WTC11 (cell line): ENCODE measurements at regions not wholly inside any gene's neighbourhood (a gene's known extent, or its start where the extent isn't known, plus 50 kb on each side); places are given as distances from the start of the nearest gene placed in this dataset.

ENCODE experiments used
- ATAC-seq: fragments of 200-7000 bp; cut with Tn5 transposase; 2 replicates; pipeline ENCODE4 v1.10.0; 2021; ENCODE audit warnings: mild to moderate bottlenecking, moderate library complexity
- CTCF ChIA-PET: fragments of 300-600 bp; sonication (Branson Sonifier 250); formaldehyde crosslinking; loops from one replicate; lab custom pipeline; 2021; ENCODE audit warnings: antibody characterized with exemption; lab: Charles Lee
- POLR2A ChIA-PET: fragments of 350-600 bp; sonication (Branson Sonifier 250); formaldehyde crosslinking; loops from one replicate; lab custom pipeline; 2021; ENCODE audit warnings: antibody characterized with exemption; lab: Charles Lee
- DNase-seq: peaks from one replicate; pipeline ENCODE4 v3.0.0; 2021; ENCODE audit warnings: low spot score
- H3K27ac Mint-ChIP-seq: 2 replicates; pipeline ENCODE4 v1.8.0; 2021; ENCODE audit warnings: mixed read lengths
- H3K27me3 Mint-ChIP-seq: 2 replicates; pipeline ENCODE4 v1.8.0; 2021; ENCODE audit warnings: low read depth, mild to moderate bottlenecking, moderate library complexity, mixed read lengths
- H3K36me3 Mint-ChIP-seq: 2 replicates; pipeline ENCODE4 v1.8.0; 2021; ENCODE audit warnings: mixed read lengths
- H3K4me1 Mint-ChIP-seq: 2 replicates; pipeline ENCODE4 v1.8.0; 2022; ENCODE audit warnings: mixed read lengths
- H3K4me3 Mint-ChIP-seq: 2 replicates; pipeline ENCODE4 v1.8.0; 2021; ENCODE audit warnings: mild to moderate bottlenecking, moderate library complexity, mixed read lengths
- H3K9me3 Mint-ChIP-seq: 2 replicates; pipeline ENCODE4 v1.8.0; 2021; ENCODE audit warnings: mixed read lengths
- ATF2 ChIP-seq: sonication (generic); formaldehyde crosslinking; IDR thresholded peaks from 2 replicates; pipeline ENCODE4 v1.8.1; 2022; ENCODE audit warnings: low read depth, missing genetic modification reagents, borderline replicate concordance
- CREB1 ChIP-seq: sonication (generic); formaldehyde crosslinking; IDR thresholded peaks from 2 replicates; pipeline ENCODE4 v1.8.0; 2023; ENCODE audit warnings: mild to moderate bottlenecking, missing genetic modification reagents
- ERG ChIP-seq: fragments of 250-450 bp; sonication (Bioruptor Pico); IDR thresholded peaks from 2 replicates; pipeline ENCODE4 v1.8.0; 2021; ENCODE audit warnings: mild to moderate bottlenecking
- ETV6 ChIP-seq: sonication (generic); formaldehyde crosslinking; IDR thresholded peaks from 2 replicates; pipeline ENCODE4 v1.8.1; 2022; ENCODE audit warnings: mild to moderate bottlenecking, missing genetic modification reagents
- FOXJ3 ChIP-seq: sonication (generic); formaldehyde crosslinking; IDR thresholded peaks from 2 replicates; pipeline ENCODE4 v1.9.0; 2021; ENCODE audit warnings: missing genetic modification reagents, mild to moderate bottlenecking, borderline replicate concordance
- GRHL2 ChIP-seq: fragments of 250-450 bp; sonication (Bioruptor Pico); IDR thresholded peaks from 2 replicates; pipeline ENCODE4 v1.8.0; 2022; ENCODE audit warnings: mild to moderate bottlenecking, moderate library complexity; ENCODE audit not compliant: insufficient replicate concordance, severe bottlenecking
- JAZF1 ChIP-seq: fragments of 250-450 bp; sonication (Bioruptor Pico); IDR thresholded peaks from 2 replicates; pipeline ENCODE4 v1.9.0; 2021; ENCODE audit warnings: moderate library complexity, mild to moderate bottlenecking, inconsistent platforms
- JUN ChIP-seq: sonication (generic); formaldehyde crosslinking; IDR thresholded peaks from 2 replicates; pipeline ENCODE4 v1.8.0; 2023; ENCODE audit warnings: mild to moderate bottlenecking, missing genetic modification reagents
- KAT7 ChIP-seq: sonication (generic); formaldehyde crosslinking; IDR thresholded peaks from 2 replicates; pipeline ENCODE4 v1.8.1; 2023; ENCODE audit warnings: missing genetic modification reagents, mild to moderate bottlenecking, borderline replicate concordance
- MLX ChIP-seq: sonication (generic); formaldehyde crosslinking; IDR thresholded peaks from 2 replicates; pipeline ENCODE4 v1.8.1; 2023; ENCODE audit warnings: mild to moderate bottlenecking, missing genetic modification reagents, moderate library complexity
- MXD4 ChIP-seq: fragments of 250-450 bp; sonication (Bioruptor Pico); IDR thresholded peaks from 2 replicates; pipeline ENCODE4 v1.8.0; 2021; ENCODE audit warnings: mild to moderate bottlenecking, moderate library complexity, borderline replicate concordance
- NR1H2 ChIP-seq: sonication (generic); formaldehyde crosslinking; IDR thresholded peaks from 2 replicates; pipeline ENCODE4 v1.9.0; 2021; ENCODE audit warnings: mild to moderate bottlenecking, moderate library complexity, missing genetic modification reagents
- RORB ChIP-seq: fragments of 250-450 bp; sonication (Bioruptor Pico); IDR thresholded peaks from 2 replicates; pipeline ENCODE4 v1.9.0; 2021; ENCODE audit warnings: mild to moderate bottlenecking
- SMAD3 ChIP-seq: sonication (generic); formaldehyde crosslinking; IDR thresholded peaks from 2 replicates; pipeline ENCODE4 v1.8.0; 2022; ENCODE audit warnings: missing genetic modification reagents, mild to moderate bottlenecking, borderline replicate concordance
- TP53 ChIP-seq: sonication (generic); formaldehyde crosslinking; IDR thresholded peaks from 2 replicates; pipeline ENCODE4 v1.8.1; 2023; ENCODE audit warnings: mild to moderate bottlenecking, missing genetic modification reagents
- ZNF138 ChIP-seq: sonication (generic); formaldehyde crosslinking; conservative IDR thresholded peaks from 2 replicates; pipeline ENCODE4 v1.8.1; 2022; ENCODE audit warnings: mild to moderate bottlenecking, moderate library complexity, missing genetic modification reagents
- ZNF396 ChIP-seq: fragments of 250-450 bp; sonication (Bioruptor Pico); IDR thresholded peaks from 2 replicates; pipeline ENCODE4 v1.8.0; 2021; ENCODE audit warnings: mild to moderate bottlenecking, moderate library complexity, borderline replicate concordance
- ZNF423 ChIP-seq: fragments of 250-450 bp; sonication (Bioruptor Pico); IDR thresholded peaks from 2 replicates; pipeline ENCODE4 v2.1.2; 2022; ENCODE audit warnings: mild to moderate bottlenecking, moderate library complexity
- ZNF512 ChIP-seq: sonication (generic); formaldehyde crosslinking; IDR thresholded peaks from 2 replicates; pipeline ENCODE4 v1.8.1; 2022; ENCODE audit warnings: missing genetic modification reagents, borderline replicate concordance
- ZNF532 ChIP-seq: fragments of 250-450 bp; sonication (Bioruptor Pico); IDR thresholded peaks from 2 replicates; pipeline ENCODE4 v1.9.0; 2021; ENCODE audit warnings: mild to moderate bottlenecking, borderline replicate concordance
- ZNF671 ChIP-seq: fragments of 250-450 bp; sonication (Bioruptor Pico); IDR thresholded peaks from 2 replicates; pipeline ENCODE4 v1.8.0; 2021; ENCODE audit warnings: mild to moderate bottlenecking

- no peak for TF ChIP-seq ZNF396 (CRISPR knock-in tag)
- no peak for TF ChIP-seq ZNF423 (CRISPR knock-in tag)
- Mint-ChIP-seq H3K4me3 (no peak overlapping the region), H3K9me3 (peaks cover 81% of the 10 kb centered on the region), H3K4me1 (no peaks in the 10 kb centered on the region), H3K36me3 (peaks cover 83% of the 10 kb centered on the region), H3K27ac (no peak overlapping the region), H3K27me3 (peaks cover 10% of the 10 kb centered on the region)
- CTCF ChIA-PET: no interaction called here
- POLR2A ChIA-PET: no interaction called here
- DNase-seq: no peak
- ATAC-seq: no peak
These were observed 371.4 kb upstream of the C1orf174 start for GRCh38 chr1:4271338-4271998.

- Mint-ChIP-seq H3K27me3 (peaks cover 14% of the 10 kb centered on the region), H3K4me3 (no peak overlapping the region), H3K9me3 (peaks cover 83% of the 10 kb centered on the region), H3K27ac (no peak overlapping the region), H3K4me1 (no peaks in the 10 kb centered on the region), H3K36me3 (peaks cover 83% of the 10 kb centered on the region)
- no peak for TF ChIP-seq JUN (CRISPR knock-in tag)
- no peak for TF ChIP-seq MLX (CRISPR knock-in tag)
- no peak for TF ChIP-seq ZNF532
- no peak for TF ChIP-seq ZNF138 (CRISPR knock-in tag)
- no peak for TF ChIP-seq TP53 (CRISPR knock-in tag)
- TF ChIP-seq CREB1: no peak
- no peak for TF ChIP-seq KAT7 (CRISPR knock-in tag)
- no peak for TF ChIP-seq JAZF1 (CRISPR knock-in tag)
- no peak for TF ChIP-seq ZNF512 (CRISPR knock-in tag)
- TF ChIP-seq MXD4: no peak
- ATAC-seq: no peak
- CTCF ChIA-PET: no interaction called here
- POLR2A ChIA-PET: no interaction called here
- DNase-seq: no peak
These were observed 372.5 kb upstream of the C1orf174 start for GRCh38 chr1:4272568-4272967.

GRCh38 chr1:4273243-4273642 is 373.2 kb upstream of the C1orf174 start:
- H3K36me3 Mint-ChIP-seq: peaks cover 83% of the 10 kb centered on the region
- DNase-seq (no peak), ATAC-seq (no peak)
- ChIA-PET POLR2A (no interaction called here), CTCF (no interaction called here)
- H3K9me3 Mint-ChIP-seq: peaks cover 83% of the 10 kb centered on the region
- peaks cover 14% of the 10 kb centered on the region for H3K27me3 Mint-ChIP-seq
- H3K4me3 Mint-ChIP-seq: no peak overlapping the region
- H3K4me1 Mint-ChIP-seq: no peaks in the 10 kb centered on the region
- H3K27ac Mint-ChIP-seq: no peak overlapping the region
- no peak for TF ChIP-seq NR1H2 (CRISPR knock-in tag)
- TF ChIP-seq SMAD3: no peak
- no peak for TF ChIP-seq ERG
- TF ChIP-seq FOXJ3 (CRISPR knock-in tag): no peak
- no peak for TF ChIP-seq ATF2 (CRISPR knock-in tag)
- TF ChIP-seq ZNF671: no peak
- TF ChIP-seq GRHL2 (CRISPR knock-in tag): no peak
- no peak for TF ChIP-seq ETV6 (CRISPR knock-in tag)
- TF ChIP-seq RORB (CRISPR knock-in tag): no peak
